GM23338 (cell line): ENCODE measurements at regions not wholly inside any gene's neighbourhood (a gene's known extent, or its start where the extent isn't known, plus 50 kb on each side); places are given as distances from the start of the nearest gene placed in this dataset.

ENCODE experiments used
- CREB1 ChIP-seq: fragments of 250-450 bp; sonication (Bioruptor Pico); IDR thresholded peaks from 2 replicates; pipeline ENCODE4 v1.5.0; 2020; ENCODE audit warnings: low read depth, mild to moderate bottlenecking, moderate library complexity
- CTCF ChIP-seq, 2 experiments: fragments of 200-600 bp in 1 of 2; sonication (generic) in 1 of 2; conservative IDR thresholded peaks; 2 replicates each; pipeline versions ENCODE4 v1.5.1 to v1.6.1; 2016 to 2017; ENCODE audit warnings: antibody characterized with exemption in 2 of 2, low read depth in 2 of 2, mild to moderate bottlenecking in 2 of 2, moderate library complexity in 1 of 2
- ETS1 ChIP-seq: IDR thresholded peaks from 2 replicates; pipeline ENCODE4 v1.6.1; 2016; ENCODE audit warnings: antibody characterized with exemption
- EZH2 ChIP-seq: fragments of 200-600 bp; sonication (generic); IDR thresholded peaks from one replicate; pipeline ENCODE4 v1.8.0; 2017; ENCODE audit warnings: antibody characterized with exemption, mild to moderate bottlenecking, low read depth; ENCODE audit not compliant: unreplicated experiment
- EZH2phosphoT487 ChIP-seq: fragments of 200-600 bp; sonication (generic); IDR thresholded peaks from one replicate; pipeline ENCODE4 v1.8.1; 2018; ENCODE audit warnings: antibody characterized with exemption; ENCODE audit not compliant: unreplicated experiment
- JUNB ChIP-seq: IDR thresholded peaks from one replicate; pipeline ENCODE4 v1.6.1; 2016; ENCODE audit warnings: antibody characterized with exemption; ENCODE audit not compliant: unreplicated experiment
- NANOG ChIP-seq: IDR thresholded peaks from 2 replicates; pipeline ENCODE4 v1.6.1; 2016; ENCODE audit warnings: antibody characterized with exemption, borderline replicate concordance
- POLR2AphosphoS5 ChIP-seq: IDR thresholded peaks from 2 replicates; pipeline ENCODE4 v1.6.1; 2016; ENCODE audit warnings: antibody characterized with exemption, low read depth
- REST ChIP-seq: IDR thresholded peaks from one replicate; pipeline ENCODE4 v1.6.1; 2018; ENCODE audit warnings: antibody characterized with exemption; ENCODE audit not compliant: unreplicated experiment
- ZNF462 ChIP-seq: fragments of 250-450 bp; sonication (Bioruptor Pico); IDR thresholded peaks from 2 replicates; pipeline ENCODE4 v1.5.0; 2020; ENCODE audit warnings: mild to moderate bottlenecking, moderate library complexity

GRCh38 chr7:110446658-110447057 lies 644.3 kb upstream of the LRRN3 start:
- TF ChIP-seq CTCF (conservative IDR thresholded peaks at IDR 0.05; ENCODE audit: low read depth in 2 of 2): no peak
- no peak for TF ChIP-seq EZH2phosphoT487
- TF ChIP-seq CREB1 (CRISPR knock-in tag): no peak
- no peak for TF ChIP-seq POLR2AphosphoS5
- TF ChIP-seq EZH2: no peak
- TF ChIP-seq ETS1: no peak
- TF ChIP-seq NANOG: no peak
- TF ChIP-seq REST: no peak
- TF ChIP-seq JUNB: no peak
- no peak for TF ChIP-seq ZNF462 (CRISPR knock-in tag)
